CD4-positive, alpha-beta T cell treated with Interleukin-4 for 1 hour (primary cell): ENCODE measurements at regions not wholly inside any gene's neighbourhood (a gene's known extent, or its start where the extent isn't known, plus 50 kb on each side); places are given as distances from the start of the nearest gene placed in this dataset.
"Not testable (repeated sequence)": the region's sequence is repeated elsewhere in the genome, so short reads cannot be mapped to it uniquely, and the experiment has no call there.

ENCODE experiments used
- DNase-seq, 2 donors: peaks; one replicate each; pipeline ENCODE4 v3.0.0-alpha.2; 2020 to 2022

DNA sequence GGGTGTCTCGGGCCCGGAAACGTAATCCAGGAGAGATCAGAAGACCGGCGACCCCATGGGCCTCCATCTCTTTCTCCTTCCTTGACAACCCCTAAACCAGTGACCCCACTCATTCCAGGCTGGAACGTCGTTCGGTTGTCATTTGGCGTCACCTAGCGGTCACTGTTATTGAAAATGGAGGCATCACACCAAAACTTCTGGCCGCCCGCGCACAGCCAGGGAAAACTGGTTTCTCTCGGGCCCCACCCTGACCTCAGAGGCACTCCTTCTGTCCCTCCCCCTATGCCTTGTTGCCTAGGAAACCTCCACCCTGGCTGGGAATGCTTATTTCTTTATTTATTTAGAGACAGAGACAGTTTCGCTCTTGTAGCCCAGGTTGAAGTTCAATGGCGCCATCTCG lies 2327.3 kb upstream of the TPTE start:
- DNase-seq = not testable (repeated sequence)

GRCh38 chr21:8197377-8198027 lies 2323.9 kb upstream of the TPTE start:
- DNase-seq = not testable (repeated sequence)

DNA sequence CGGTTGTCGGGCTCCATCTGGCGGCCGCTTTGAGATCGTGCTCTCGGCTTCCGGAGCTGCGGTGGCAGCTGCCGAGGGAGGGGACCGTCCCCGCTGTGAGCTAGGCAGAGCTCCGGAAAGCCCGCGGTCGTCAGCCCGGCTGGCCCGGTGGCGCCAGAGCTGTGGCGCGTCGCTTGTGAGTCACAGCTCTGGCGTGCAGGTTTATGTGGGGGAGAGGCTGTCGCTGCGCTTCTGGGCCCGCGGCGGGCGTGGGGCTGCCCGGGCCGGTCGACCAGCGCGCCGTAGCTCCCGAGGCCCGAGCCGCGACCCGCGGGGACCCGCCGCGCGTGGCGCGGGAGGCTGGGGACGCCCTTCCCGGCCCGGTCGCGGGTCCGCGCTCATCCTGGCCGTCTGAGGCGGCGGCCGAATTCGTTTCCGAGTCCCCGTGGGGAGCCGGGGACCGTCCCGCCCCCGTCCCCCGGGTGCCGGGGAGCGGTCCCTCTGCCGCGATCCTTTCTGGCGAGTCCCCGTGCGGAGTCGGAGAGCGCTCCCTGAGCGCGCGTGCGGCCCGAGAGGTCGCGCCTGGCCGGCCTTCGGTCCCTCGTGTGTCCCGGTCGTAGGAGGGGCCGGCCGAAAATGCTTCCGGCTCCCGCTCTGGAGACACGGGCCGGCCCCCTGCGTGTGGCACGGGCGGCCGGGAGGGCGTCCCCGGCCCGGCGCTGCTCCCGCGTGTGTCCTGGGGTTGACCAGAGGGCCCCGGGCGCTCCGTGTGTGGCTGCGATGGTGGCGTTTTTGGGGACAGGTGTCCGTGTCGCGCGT lies 2316.1 kb upstream of the TPTE start:
- not testable (repeated sequence) for DNase-seq

DNA sequence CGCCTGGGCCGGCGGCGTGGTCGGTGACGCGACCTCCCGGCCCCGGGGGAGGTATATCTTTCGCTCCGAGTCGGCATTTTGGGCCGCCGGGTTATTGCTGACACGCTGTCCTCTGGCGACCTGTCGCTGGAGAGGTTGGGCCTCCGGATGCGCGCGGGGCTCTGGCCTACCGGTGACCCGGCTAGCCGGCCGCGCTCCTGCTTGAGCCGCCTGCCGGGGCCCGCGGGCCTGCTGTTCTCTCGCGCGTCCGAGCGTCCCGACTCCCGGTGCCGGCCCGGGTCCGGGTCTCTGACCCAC lies 2315.5 kb upstream of the TPTE start:
- not testable (repeated sequence) for DNase-seq

DNA sequence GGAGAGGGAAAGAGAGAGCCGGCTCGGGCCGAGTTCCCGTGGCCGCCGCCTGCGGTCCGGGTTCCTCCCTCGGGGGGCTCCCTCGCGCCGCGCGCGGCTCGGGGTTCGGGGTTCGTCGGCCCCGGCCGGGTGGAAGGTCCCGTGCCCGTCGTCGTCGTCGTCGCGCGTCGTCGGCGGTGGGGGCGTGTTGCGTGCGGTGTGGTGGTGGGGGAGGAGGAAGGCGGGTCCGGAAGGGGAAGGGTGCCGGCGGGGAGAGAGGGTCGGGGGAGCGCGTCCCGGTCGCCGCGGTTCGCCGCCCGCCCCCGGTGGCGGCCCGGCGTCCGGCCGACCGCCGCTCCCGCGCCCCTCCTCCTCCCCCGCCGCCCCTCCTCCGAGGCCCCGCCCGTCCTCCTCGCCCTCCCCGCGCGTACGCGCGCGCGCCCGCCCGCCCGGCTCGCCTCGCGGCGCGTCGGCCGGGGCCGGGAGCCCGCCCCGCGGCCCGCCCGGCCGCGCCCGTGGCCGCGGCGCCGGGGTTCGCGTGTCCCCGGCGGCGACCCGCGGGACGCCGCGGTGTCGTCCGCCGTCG lies 2308.3 kb upstream of the TPTE start:
- DNase-seq = peak; percentile 5 to 61

- not testable (repeated sequence) for DNase-seq
These were observed 2306.8 kb upstream of the TPTE start for GRCh38 chr21:8214539-8214938.

DNA sequence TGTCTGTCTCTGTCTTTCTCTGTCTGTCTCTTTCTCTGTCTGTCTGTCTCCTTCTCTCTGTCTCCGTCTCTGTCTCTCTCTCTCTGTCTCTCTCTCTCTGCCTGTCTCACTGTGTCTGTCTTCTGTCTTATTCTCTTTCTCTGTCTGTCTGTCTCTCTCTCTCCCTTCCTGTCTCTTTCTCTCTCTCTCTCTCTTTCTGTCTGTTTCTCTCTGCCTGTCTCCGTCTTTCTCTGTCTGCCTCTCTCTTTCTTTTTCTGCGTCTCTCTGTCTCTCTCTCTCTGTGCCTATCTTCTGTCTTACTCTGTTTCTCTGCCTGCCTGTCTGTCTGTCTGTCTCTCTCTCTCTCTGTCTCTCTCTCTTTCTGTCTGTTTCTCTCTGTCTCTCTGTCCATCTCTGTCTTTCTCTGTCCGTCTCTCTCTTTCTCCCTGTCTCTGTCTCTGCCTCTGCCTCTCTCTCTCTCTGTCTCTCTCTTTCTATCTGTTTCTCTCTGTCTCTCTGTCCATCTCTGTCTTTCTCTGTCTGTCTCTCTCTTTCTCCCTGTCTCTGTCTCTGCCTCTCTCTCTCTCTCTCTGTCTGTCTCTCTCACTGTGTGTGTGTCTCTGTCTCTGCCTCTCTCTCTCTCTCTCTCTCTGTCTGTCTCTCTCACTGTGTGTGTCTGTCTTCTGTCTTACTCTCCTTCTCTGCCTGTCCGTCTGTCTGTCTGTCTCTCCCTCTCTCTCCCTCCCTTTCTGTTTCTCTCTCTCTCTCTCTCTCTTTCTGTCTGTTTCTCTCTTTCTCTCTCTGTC lies 2291.8 kb upstream of the TPTE start:
- DNase-seq = not testable (repeated sequence)

GRCh38 chr21:8231252-8231651 lies 2290.1 kb upstream of the TPTE start:
- DNase-seq = not testable (repeated sequence)

GRCh38 chr21:8233000-8233399 lies 2288.4 kb upstream of the TPTE start:
- not testable (repeated sequence) for DNase-seq

- not testable (repeated sequence) for DNase-seq
These were observed 2287.3 kb upstream of the TPTE start for GRCh38 chr21:8234059-8234458.

DNA sequence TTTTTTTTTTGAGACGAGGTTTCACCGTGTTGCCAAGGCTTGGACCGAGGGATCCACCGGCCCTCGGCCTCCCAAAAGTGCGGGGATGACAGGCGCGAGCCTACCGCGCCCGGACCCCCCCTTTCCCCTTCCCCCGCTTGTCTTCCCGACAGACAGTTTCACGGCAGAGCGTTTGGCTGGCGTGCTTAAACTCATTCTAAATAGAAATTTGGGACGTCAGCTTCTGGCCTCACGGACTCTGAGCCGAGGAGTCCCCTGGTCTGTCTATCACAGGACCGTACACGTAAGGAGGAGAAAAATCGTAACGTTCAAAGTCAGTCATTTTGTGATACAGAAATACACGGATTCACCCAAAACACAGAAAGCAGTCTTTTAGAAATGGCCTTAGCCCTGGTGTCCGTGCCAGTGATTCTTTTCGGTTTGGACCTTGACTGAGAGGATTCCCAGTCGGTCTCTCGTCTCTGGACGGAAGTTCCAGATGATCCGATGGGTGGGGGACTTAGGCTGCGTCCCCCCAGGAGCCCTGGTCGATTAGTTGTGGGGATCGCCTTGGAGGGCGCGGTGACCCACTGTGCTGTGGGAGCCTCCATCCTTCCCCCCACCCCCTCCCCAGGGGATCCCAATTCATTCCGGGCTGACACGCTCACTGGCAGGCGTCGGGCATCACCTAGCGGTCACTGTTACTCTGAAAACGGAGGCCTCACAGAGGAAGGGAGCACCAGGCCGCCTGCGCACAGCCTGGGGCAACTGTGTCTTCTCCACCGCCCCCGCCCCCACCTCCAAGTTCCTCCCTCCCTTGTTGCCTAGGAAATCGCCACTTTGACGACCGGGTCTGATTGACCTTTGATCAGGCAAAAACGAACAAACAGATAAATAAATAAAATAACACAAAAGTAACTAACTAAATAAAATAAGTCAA lies 2276.4 kb upstream of the TPTE start:
- DNase-seq = not testable (repeated sequence)

DNA sequence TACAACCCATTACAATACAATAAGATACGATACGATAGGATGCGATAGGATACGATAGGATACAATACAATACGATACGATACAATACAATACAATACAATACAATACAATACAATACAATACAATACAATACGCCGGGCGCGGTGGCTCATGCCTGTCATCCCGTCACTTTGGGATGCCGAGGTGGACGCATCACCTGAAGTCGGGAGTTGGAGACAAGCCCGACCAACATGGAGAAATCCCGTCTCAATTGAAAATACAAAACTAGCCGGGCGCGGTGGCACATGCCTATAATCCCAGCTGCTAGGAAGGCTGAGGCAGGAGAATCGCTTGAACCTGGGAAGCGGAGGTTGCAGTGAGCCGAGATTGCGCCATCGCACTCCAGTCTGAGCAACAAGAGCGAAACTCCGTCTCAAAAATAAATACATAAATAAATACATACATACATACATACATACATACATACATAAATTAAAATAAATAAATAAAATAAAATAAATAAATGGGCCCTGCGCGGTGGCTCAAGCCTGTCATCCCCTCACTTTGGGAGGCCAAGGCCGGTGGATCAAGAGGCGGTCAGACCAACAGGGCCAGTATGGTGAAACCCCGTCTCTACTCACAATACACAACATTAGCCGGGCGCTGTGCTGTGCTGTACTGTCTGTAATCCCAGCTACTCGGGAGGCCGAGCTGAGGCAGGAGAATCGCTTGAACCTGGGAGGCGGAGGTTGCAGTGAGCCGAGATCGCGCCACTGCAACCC lies 2275.6 kb upstream of the TPTE start:
- DNase-seq = not testable (repeated sequence)

GRCh38 chr21:8251701-8252100 lies 2269.7 kb upstream of the TPTE start:
- DNase-seq = not testable (repeated sequence)

DNA sequence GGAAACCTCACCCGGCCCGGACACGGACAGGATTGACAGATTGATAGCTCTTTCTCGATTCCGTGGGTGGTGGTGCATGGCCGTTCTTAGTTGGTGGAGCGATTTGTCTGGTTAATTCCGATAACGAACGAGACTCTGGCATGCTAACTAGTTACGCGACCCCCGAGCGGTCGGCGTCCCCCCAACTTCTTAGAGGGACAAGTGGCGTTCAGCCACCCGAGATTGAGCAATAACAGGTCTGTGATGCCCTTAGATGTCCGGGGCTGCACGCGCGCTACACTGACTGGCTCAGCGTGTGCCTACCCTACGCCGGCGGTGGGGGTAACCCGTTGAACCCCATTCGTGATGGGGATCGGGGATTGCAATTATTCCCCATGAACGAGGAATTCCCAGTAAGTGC lies 2266.3 kb upstream of the TPTE start:
- peak; percentile 11 to 31 for DNase-seq

DNA sequence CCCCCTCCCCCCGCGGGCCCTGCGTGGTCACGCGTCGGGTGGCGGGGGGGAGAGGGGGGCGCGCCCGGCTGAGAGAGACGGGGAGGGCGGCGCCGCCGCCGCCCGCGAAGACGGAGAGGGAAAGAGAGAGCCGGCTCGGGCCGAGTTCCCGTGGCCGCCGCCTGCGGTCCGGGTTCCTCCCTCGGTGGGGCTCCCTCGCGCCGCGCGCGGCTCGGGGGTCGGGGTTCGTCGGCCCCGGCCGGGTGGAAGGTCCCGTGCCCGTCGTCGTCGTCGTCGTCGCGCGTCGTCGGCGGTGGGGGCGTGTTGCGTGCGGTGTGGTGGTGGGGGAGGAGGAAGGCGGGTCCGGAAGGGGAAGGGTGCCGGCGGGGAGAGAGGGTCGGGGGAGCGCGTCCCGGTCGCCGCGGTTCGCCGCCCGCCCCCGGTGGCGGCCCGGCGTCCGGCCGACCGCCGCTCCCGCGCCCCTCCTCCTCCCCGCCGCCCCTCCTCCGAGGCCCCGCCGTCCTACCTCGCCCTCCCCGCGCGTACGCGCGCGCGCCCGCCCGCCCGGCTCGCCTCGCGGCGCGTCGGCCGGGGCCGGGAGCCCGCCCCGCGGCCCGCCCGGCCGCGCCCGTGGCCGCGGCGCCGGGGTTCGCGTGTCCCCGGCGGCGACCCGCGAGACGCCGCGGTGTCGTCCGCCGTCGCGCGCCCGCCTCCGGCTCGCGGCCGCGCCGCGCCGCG lies 2264.1 kb upstream of the TPTE start:
- peak; percentile 3 to 5 for DNase-seq

- DNase-seq = not testable (repeated sequence)
These were observed 2261.2 kb upstream of the TPTE start for GRCh38 chr21:8260065-8260627.
